ENCODE measurements at regions not wholly inside any gene's neighbourhood (a gene's known extent, or its start where the extent isn't known, plus 50 kb on each side); places are given as distances from the start of the nearest gene placed in this dataset.

DNA sequence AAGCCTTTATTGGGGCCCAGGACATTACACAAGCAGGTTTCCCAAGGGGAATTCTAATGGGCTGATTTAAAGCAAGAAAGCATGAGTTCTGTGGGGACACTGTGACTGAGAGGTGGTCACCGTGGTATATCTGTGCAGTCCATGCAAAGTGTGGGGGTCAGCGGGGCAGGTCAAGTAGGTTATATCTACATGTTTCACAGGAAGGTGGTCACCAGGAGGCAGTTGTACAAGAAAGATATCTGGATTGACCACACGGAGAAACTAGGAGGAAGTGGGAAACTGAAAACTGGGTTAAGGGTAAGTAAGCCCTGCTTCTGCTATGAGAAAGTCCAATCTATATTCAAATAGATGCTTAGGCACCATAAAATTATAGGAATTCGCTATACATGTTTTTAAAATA lies 77.8 kb upstream of the CNOT2 start:
- no peak for TF ChIP-seq POLR2A (IDR thresholded peaks at IDR 0.05)
- TF ChIP-seq, protein P1, sequence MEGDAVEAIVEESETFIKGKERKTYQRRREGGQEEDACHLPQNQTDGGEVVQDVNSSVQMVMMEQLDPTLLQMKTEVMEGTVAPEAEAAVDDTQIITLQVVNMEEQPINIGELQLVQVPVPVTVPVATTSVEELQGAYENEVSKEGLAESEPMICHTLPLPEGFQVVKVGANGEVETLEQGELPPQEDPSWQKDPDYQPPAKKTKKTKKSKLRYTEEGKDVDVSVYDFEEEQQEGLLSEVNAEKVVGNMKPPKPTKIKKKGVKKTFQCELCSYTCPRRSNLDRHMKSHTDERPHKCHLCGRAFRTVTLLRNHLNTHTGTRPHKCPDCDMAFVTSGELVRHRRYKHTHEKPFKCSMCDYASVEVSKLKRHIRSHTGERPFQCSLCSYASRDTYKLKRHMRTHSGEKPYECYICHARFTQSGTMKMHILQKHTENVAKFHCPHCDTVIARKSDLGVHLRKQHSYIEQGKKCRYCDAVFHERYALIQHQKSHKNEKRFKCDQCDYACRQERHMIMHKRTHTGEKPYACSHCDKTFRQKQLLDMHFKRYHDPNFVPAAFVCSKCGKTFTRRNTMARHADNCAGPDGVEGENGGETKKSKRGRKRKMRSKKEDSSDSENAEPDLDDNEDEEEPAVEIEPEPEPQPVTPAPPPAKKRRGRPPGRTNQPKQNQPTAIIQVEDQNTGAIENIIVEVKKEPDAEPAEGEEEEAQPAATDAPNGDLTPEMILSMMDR (IDR thresholded peaks at IDR 0.05), result no peak
